Neural cell (in vitro differentiated cells): ENCODE measurements at regions not wholly inside any gene's neighbourhood (a gene's known extent, or its start where the extent isn't known, plus 50 kb on each side); places are given as distances from the start of the nearest gene placed in this dataset.
"Not testable (repeated sequence)": the region's sequence is repeated elsewhere in the genome, so short reads cannot be mapped to it uniquely, and the experiment has no call there.

Experiments used
- H2AFZ ChIP-seq: fragments of 200-600, 300-800 bp; sonication (generic), shearing (Covaris generic); 2 replicates; pipeline ENCODE4 v1.6.0; 2014; ENCODE audit warnings: low read depth, mild to moderate bottlenecking, antibody characterized with exemption, low read length, moderate library complexity
- H3F3A ChIP-seq: fragments of 200-600 bp; shearing (Covaris generic); 2 replicates; pipeline ENCODE4 v1.6.1; 2016; ENCODE audit warnings: mild to moderate bottlenecking, moderate library complexity, mixed read lengths, antibody characterized with exemption, low read length; ENCODE audit not compliant: insufficient read depth, poor library complexity, severe bottlenecking
- H3K27ac ChIP-seq: fragments of 200-600, 300-800 bp; sonication (generic), shearing (Covaris generic); 2 replicates; pipeline ENCODE4 v1.5.1; 2014; ENCODE audit warnings: mild to moderate bottlenecking, low read length, moderate library complexity
- H3K27me3 ChIP-seq: fragments of 300-800, 200-600 bp; sonication (generic), shearing (Covaris generic); 2 replicates; pipeline ENCODE4 v1.6.0; 2014; ENCODE audit warnings: mild to moderate bottlenecking, low read depth, low read length, moderate library complexity; ENCODE audit not compliant: insufficient read depth
- H3K36me3 ChIP-seq: fragments of 300-800, 200-600 bp; sonication (generic), shearing (Covaris generic); 2 replicates; pipeline ENCODE4 v1.5.1; 2014; ENCODE audit warnings: mild to moderate bottlenecking, antibody characterized with exemption, low read length, moderate library complexity; ENCODE audit not compliant: insufficient read depth
- H3K4me2 ChIP-seq: fragments of 300-800, 200-600 bp; sonication (generic), shearing (Covaris generic); 2 replicates; pipeline ENCODE4 v1.6.0; 2014; ENCODE audit warnings: mild to moderate bottlenecking, low read length
- H3K4me3 ChIP-seq: fragments of 300-800, 200-600 bp; sonication (generic), shearing (Covaris generic); 2 replicates; pipeline ENCODE4 v1.5.1; 2014; ENCODE audit warnings: mild to moderate bottlenecking, low read length, moderate library complexity
- H3K79me2 ChIP-seq: fragments of 200-600 bp; shearing (Covaris generic); replicated peaks from 2 replicates; pipeline ENCODE4 v1.6.0; 2014; ENCODE audit warnings: mild to moderate bottlenecking, low read length, moderate library complexity; ENCODE audit not compliant: insufficient read depth
- H3K9ac ChIP-seq: fragments of 300-800, 200-600 bp; sonication (generic), shearing (Covaris generic); 2 replicates; pipeline ENCODE4 v1.6.1; 2016; ENCODE audit warnings: mild to moderate bottlenecking, low read length, mixed read lengths
- H3K9me2 ChIP-seq: fragments of 200-600 bp; shearing (Covaris generic); 2 replicates; pipeline ENCODE4 v1.6.1; 2016; ENCODE audit warnings: mild to moderate bottlenecking, low read length, mixed read lengths; ENCODE audit not compliant: insufficient read depth
- H3K9me3 ChIP-seq: fragments of 200-600, 300-800 bp; sonication (generic), shearing (Covaris generic); 2 replicates; pipeline ENCODE4 v1.6.1; 2016; ENCODE audit warnings: mild to moderate bottlenecking, mixed run types, low read length, moderate library complexity, mixed read lengths
- H4K20me1 ChIP-seq: fragments of 200-600 bp; shearing (Covaris generic); 2 replicates; pipeline ENCODE4 v1.6.1; 2016; ENCODE audit warnings: mild to moderate bottlenecking, mixed run types; ENCODE audit not compliant: insufficient read depth
- EP300 ChIP-seq: fragments of 450-650 bp; conservative IDR thresholded peaks from 2 replicates; pipeline ENCODE4 v1.6.1; 2014; ENCODE audit warnings: antibody characterized with exemption, mild to moderate bottlenecking, moderate library complexity; ENCODE audit not compliant: poor library complexity, severe bottlenecking
- EZH2 ChIP-seq: fragments of 200-600, 300-800 bp; shearing (Covaris generic), sonication (generic); IDR thresholded peaks from 2 replicates; pipeline ENCODE4 v1.6.1; 2014; ENCODE audit warnings: antibody characterized with exemption, low read length, borderline replicate concordance, mild to moderate bottlenecking; ENCODE audit not compliant: insufficient read depth, poor library complexity, severe bottlenecking
- MXI1 ChIP-seq: fragments of 450-650 bp; conservative IDR thresholded peaks from 2 replicates; pipeline ENCODE4 v1.6.1; 2014; ENCODE audit warnings: antibody characterized with exemption, mild to moderate bottlenecking; ENCODE audit not compliant: poor library complexity, severe bottlenecking
- POLR2AphosphoS5 ChIP-seq: IDR thresholded peaks from 2 replicates; pipeline ENCODE4 v1.6.1; 2012
- RAD21 ChIP-seq: fragments of 450-650 bp; conservative IDR thresholded peaks from 2 replicates; pipeline ENCODE4 v1.6.1; 2014; ENCODE audit warnings: antibody characterized with exemption, mild to moderate bottlenecking, moderate library complexity
- REST ChIP-seq: IDR thresholded peaks from 2 replicates; pipeline ENCODE4 v1.6.1; 2012; ENCODE audit warnings: borderline replicate concordance
- SMC3 ChIP-seq: fragments of 450-650 bp; conservative IDR thresholded peaks from 2 replicates; pipeline ENCODE4 v1.6.1; 2014; ENCODE audit warnings: antibody characterized with exemption, mild to moderate bottlenecking, moderate library complexity; ENCODE audit not compliant: poor library complexity
- TAF1 ChIP-seq: IDR thresholded peaks from 2 replicates; pipeline ENCODE4 v1.6.1; 2012; ENCODE audit warnings: low read depth
- TF ChIP-seq, protein P1 (sequence below): fragments of 450-650 bp; IDR thresholded peaks from 2 replicates; pipeline ENCODE4 v1.5.1; 2014; ENCODE audit warnings: antibody characterized with exemption, mild to moderate bottlenecking, moderate library complexity; ENCODE audit not compliant: poor library complexity, severe bottlenecking

DNA sequence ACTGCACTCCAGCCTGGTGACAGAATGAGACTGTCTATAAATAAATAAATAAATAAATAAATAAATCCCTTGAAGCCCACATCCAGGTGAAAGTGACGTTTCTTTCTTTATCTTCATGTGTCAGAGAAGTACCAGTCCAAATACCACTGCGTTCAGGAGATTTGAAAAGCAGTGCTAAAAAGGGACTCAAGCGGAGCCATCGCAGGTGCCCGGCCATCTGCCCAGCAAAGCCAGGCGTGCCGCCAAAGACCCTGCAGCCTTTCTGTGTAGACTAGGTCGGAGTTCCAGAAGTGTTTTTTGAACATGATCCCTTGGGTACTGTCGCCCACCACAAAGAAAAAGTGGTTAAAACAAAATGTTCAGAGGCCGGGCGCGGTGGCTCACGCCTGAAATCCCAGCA lies 65.7 kb upstream of the CEP85L start:
- H3K9me3 ChIP-seq = no peaks in the 10 kb centered on the region
- H4K20me1 ChIP-seq = no peaks in the 10 kb centered on the region
- H3K4me3 ChIP-seq = no peak overlapping the region
- H3K27ac ChIP-seq = no peak overlapping the region
- H3K27me3 ChIP-seq = no peaks in the 10 kb centered on the region
- no peak overlapping the region for H2AFZ ChIP-seq
- H3K79me2 ChIP-seq = no peaks in the 10 kb centered on the region
- no peaks in the 10 kb centered on the region for H3F3A ChIP-seq
- no peaks in the 10 kb centered on the region for H3K9me2 ChIP-seq
- H3K36me3 ChIP-seq = no peaks in the 10 kb centered on the region
- H3K9ac ChIP-seq = no peak overlapping the region
- no peak overlapping the region for H3K4me2 ChIP-seq
- TF ChIP-seq, protein P1, sequence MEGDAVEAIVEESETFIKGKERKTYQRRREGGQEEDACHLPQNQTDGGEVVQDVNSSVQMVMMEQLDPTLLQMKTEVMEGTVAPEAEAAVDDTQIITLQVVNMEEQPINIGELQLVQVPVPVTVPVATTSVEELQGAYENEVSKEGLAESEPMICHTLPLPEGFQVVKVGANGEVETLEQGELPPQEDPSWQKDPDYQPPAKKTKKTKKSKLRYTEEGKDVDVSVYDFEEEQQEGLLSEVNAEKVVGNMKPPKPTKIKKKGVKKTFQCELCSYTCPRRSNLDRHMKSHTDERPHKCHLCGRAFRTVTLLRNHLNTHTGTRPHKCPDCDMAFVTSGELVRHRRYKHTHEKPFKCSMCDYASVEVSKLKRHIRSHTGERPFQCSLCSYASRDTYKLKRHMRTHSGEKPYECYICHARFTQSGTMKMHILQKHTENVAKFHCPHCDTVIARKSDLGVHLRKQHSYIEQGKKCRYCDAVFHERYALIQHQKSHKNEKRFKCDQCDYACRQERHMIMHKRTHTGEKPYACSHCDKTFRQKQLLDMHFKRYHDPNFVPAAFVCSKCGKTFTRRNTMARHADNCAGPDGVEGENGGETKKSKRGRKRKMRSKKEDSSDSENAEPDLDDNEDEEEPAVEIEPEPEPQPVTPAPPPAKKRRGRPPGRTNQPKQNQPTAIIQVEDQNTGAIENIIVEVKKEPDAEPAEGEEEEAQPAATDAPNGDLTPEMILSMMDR = no peak
- TF ChIP-seq MXI1 (no peak), REST (no peak), EP300 (no peak), POLR2AphosphoS5 (no peak), RAD21 (no peak), EZH2 (no peak), TAF1 (no peak), SMC3 (no peak)

- not testable (repeated sequence) for H3K9me2 ChIP-seq, H3K36me3 ChIP-seq, H3K4me2 ChIP-seq
Observed at GRCh38 chr6:118715907-118716306, 64.5 kb upstream of the CEP85L start.

DNA sequence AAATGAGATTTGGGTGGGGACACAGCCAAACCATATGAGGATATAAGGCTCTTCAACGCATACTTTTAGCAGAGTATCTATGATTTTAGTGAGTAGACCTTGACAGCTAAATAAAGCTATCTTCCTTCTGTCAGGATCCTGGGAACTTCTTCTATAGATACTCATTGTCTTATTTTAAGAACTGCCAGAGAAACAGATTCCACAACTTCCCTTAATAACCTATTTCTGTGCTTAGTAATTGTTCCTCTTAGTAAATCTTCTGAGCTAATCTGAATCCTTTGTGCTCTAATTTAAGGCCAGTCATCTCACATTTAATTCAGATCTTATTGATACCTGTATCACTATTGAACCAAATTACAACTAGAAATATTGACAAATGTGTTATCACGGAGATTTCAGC lies 64.0 kb upstream of the CEP85L start:
- Histone ChIP-seq H3K27ac (peak overlapping the region; percentile 10), H4K20me1 (no peaks in the 10 kb centered on the region), H3K4me3 (no peak overlapping the region), H2AFZ (no peak overlapping the region), H3K9me3 (no peaks in the 10 kb centered on the region), H3K27me3 (no peaks in the 10 kb centered on the region), H3F3A (no peaks in the 10 kb centered on the region), H3K79me2 (no peaks in the 10 kb centered on the region), H3K4me2 (no peak overlapping the region), H3K36me3 (no peaks in the 10 kb centered on the region), H3K9ac (no peak overlapping the region), H3K9me2 (no peaks in the 10 kb centered on the region)
- TF ChIP-seq RAD21 (no peak), POLR2AphosphoS5 (no peak), MXI1 (no peak), REST (no peak)
- TF ChIP-seq, protein P1 = no peak

More at GRCh38 chr6:118715907-118716306, 64.5 kb upstream of the CEP85L start:
- peak; percentile 25 for TF ChIP-seq EP300
- H3K27ac ChIP-seq = peak overlapping the region; percentile 10
- not testable (repeated sequence) for H4K20me1 ChIP-seq, H3K4me3 ChIP-seq, H3K79me2 ChIP-seq, H3K27me3 ChIP-seq, H3K9me3 ChIP-seq, H3K9ac ChIP-seq, H2AFZ ChIP-seq, H3F3A ChIP-seq
